HG02970 (cell line): ENCODE measurements at regions not wholly inside any gene's neighbourhood (a gene's known extent, or its start where the extent isn't known, plus 50 kb on each side); places are given as distances from the start of the nearest gene placed in this dataset.
"Not testable (repeated sequence)": the region's sequence is repeated elsewhere in the genome, so short reads cannot be mapped to it uniquely, and the experiment has no call there.

Experiments used
- ATAC-seq: cut with Tn5 transposase; IDR thresholded peaks from one replicate; pipeline ENCODE4 v1.9.1; 2021; ENCODE audit warnings: mild to moderate bottlenecking, moderate library complexity, moderate number of reproducible peaks; ENCODE audit not compliant: unreplicated experiment, low FRiP score

GRCh38 chr18:60883587-60883986, 449.6 kb upstream of the CDH20 start:
- ATAC-seq: no peak

- ATAC-seq: no peak
Measured at GRCh38 chr18:60888071-60888624, 445.1 kb upstream of the CDH20 start.

DNA sequence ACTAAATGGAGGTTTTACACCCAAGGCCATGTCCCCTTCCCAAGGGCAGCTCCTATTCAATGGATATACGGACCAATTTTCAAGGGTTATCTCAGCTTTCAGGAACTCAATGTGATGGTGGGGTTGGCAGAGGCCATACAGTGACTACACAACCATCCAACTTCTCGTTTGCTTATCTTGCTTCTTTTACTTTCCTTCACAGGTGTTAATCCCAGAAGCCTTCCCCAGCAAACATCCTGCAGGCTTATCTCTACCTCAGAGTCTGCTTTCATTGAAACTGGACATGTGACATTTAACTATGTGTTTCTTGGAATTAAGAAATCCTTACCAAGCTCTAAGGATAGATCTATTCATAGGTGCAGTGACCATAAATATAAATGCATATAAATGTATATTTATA, 443.8 kb upstream of the CDH20 start:
- ATAC-seq: no peak

DNA sequence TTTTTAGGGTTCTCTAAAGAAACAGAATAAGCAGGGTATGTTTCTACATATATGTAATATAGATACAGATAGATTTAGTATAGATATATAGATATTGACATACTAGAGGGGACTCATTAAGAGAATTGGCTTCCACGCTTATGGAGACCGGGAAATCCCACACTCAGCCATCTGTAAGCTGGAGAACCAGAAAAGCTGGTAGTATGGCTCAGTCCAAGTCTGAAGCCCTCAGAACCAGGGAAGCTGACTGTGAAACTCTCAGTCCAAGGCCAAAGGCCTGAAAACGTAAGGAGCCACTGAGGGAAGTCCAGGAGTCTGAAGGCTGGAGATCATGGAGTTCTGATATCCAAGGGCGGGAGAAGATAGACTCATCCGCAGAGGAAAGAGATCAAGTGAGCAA, 441.3 kb upstream of the CDH20 start:
- no peak for ATAC-seq

- ATAC-seq: no peak
Measured at GRCh38 chr18:60892441-60892840, 440.8 kb upstream of the CDH20 start.

- no peak for ATAC-seq
Measured at GRCh38 chr18:60892855-60893254, 440.4 kb upstream of the CDH20 start.

GRCh38 chr18:60893355-60894097, 439.7 kb upstream of the CDH20 start:
- no peak for ATAC-seq

DNA sequence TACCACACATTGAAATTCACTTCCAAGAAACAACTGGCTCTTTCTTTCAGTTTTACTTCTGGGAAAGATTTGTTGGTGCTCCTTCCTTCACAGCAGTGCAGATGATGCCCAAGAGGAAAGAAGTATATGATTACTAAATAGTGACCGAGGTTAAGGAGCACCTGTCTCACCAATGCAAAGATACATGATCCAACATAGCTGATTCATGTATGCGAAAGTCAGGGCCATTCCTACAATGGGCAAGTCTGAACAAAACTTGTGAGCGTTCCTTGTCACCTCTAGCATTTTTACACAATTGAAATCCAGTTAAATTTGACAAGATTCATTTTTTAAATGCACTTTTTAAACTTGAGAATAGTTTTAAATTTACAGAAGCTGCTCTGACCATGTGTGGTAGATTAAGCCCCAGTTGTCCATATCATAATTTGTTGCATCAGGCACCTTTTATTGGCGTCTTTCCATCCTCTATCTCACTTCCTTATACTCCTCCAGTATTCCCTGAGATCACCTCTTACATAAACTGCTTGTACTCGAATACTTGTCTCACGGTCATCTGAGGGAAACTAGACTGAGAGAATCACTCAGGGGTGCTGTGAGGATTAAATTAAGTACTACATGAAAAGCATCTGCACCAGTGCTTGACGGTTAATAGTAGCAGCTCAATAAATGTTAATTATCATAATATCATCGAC, 438.8 kb upstream of the CDH20 start:
- no peak for ATAC-seq

DNA sequence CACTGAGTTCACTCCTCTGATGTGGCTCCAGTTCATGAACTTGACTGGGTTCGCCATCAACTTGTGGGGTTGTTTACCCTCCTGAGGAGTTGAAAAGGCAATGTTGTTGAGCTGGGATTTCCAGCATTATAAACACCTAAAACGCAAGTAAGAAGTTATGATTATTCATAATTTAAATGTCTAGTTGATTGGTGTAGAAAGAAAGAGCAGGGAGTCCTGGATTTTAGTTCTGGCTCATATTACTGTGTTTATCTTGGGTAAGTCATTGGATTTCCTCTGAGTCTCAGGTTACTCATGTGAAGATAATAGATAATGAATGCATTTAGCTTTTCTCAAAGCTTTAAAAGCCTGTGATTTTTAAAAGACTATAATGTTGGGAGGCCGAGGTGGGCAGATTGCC, 438.0 kb upstream of the CDH20 start:
- no peak for ATAC-seq

- no peak for ATAC-seq
Measured at GRCh38 chr18:60898111-60898510, 435.1 kb upstream of the CDH20 start.

- ATAC-seq: no peak
Measured at GRCh38 chr18:60905699-60906098, 427.5 kb upstream of the CDH20 start.

- no peak for ATAC-seq
Measured at GRCh38 chr18:60910534-60910933, 422.7 kb upstream of the CDH20 start.

DNA sequence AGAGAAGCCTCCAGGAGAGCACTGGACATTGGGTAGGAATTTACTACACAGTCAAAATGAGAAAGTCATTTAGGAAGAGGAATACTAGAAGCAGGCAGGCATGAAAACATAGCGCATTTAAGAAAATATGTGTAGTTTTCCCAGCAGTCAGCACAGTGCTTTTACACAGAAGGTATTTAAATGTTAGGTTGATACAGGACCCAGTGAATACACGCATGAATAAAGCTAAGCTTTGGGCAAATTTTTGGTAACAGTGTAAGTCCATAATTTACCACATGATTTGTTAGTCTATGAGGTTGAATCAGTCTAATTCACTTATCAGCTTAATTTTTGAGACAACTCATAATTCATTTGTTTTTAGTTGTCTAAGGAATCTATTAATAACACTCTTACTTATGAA, 421.7 kb upstream of the CDH20 start:
- ATAC-seq: no peak

DNA sequence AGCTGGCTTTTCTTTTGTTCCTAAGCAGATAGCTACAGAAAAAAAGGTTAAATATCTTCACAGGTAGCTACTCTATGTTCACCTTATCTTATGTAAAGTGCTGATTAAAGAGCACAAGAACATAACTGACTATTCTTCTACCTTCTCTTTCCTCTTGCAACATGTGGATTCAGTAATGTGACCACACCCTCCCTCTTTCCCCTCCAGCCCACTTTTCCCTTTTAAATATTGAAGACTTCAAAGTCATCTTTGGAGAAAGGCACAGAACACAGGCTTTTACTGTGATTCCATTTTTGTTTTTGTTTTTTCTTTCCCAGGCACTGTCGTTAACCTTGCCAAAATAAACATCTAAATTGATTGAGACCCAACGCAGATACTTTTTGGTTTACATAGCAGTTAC, 418.1 kb upstream of the CDH20 start:
- no peak for ATAC-seq

DNA sequence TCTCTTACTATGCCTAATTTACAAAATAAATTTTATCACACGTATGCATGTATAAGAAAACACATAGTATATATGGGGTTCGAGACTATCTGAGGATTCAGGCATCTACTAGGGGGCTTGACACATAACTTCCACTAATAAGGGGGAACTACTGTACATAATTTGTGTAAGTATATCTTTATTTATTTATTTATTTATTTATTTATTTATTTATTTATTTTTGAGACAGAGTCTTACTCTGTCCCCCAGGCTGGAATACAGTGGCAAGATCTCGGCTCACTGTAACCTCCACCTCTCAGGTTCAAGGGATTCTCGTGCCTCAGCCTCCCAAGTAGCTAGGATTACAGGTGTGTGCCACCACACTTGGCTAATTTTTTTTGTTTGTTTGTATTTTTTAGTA, 414.4 kb upstream of the CDH20 start:
- ATAC-seq: not testable (repeated sequence)

DNA sequence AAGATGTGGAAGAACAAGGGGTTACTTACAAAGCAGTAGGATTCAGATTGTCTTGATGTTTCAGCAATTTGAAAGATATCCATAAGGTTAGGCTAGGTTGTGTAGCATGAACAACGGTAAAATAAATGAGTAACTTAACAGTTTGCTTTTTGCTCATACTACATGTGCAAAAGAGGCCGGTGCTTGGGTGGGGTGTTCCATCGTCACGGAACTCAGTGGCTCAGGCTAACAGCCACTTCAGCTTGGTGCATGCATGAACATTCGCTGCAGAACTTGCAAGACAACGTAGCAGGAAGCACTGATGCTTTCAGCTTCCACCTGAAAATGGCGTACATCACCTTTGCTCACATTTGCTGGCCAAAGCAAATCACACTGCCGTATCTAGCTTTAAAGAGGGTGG, 407.3 kb upstream of the CDH20 start:
- ATAC-seq: no peak

DNA sequence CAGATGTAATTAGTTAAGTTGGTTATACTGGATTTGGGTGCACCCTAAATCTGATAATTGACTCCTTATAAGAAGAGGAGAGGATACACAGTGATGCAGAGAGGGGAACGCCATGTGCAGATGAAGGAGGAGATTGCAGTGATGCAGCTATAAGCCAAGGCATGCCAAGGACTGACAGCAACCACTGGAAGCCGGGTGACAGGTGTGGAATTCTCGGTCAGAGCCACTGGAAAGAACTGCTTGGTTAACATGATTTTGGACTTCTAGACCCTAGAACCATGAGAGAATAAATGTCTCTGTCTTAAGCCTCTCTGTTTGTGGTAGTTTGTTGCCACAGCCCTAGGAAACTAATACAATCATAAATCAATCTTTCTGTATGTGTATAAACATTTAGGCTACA, 403.3 kb upstream of the CDH20 start:
- no peak for ATAC-seq

DNA sequence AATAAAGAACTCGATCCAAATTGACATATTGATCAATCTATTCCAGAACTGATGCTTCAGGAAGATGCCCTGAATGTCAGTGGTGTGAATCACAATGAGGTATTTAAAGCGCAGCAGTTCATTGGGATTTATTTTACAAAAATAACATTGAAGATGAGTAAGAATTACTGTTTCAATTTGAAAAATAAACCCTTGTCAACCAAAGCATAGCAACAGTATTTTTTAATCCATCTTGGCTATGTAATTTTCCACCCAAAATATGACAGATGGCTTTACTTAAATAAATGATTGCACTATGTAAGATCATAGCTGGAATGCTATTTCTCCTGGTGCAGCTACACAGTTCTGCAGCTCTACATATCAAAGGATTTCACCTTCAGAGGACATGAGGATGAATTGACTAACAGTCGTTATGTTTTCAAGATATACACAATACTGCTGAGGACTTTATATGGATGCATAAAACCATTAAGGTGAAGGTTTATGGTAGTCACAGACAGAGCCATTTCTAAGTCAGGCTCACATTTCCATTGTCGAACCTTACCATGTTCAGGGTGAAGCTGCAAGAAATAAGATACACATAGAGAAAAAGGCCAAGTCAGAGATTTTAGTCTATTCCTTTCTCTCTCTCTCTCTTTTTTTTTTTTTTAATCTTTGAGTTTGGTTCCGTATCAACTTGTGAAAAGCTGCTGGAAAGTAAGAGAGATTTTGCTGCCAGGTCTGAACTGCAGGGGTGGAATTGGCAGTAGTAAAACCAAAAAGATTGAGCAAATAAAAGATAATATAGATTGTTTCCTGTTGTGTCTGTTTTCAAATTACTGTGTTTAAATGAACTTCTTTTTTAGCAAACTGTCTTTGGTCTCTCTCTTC, 398.0 kb upstream of the CDH20 start:
- ATAC-seq: no peak

- no peak for ATAC-seq
Measured at GRCh38 chr18:60936101-60936500, 397.1 kb upstream of the CDH20 start.

- no peak for ATAC-seq
Measured at GRCh38 chr18:60943297-60943696, 389.9 kb upstream of the CDH20 start.

DNA sequence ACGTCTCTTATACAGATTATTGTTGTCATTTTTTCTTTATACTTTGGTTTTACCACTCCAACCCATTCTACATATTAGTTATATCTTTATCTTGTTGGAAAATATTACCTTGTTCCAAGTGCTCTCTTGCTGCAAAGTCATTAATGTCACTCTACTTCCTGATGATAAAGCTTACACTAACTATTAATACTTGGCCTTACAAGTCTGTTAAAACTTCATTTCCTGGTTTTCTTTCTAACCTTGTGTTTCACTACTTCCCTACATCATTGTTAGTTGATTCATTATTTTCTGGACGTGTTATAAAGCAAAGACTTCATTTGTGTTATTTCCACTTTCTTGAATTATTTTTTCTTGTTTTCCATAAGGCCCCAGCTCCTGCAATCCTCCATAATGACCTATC, 382.6 kb upstream of the CDH20 start:
- ATAC-seq: no peak
